GM12878 (cell line): ENCODE measurements at regions not wholly inside any gene's neighbourhood (a gene's known extent, or its start where the extent isn't known, plus 50 kb on each side); places are given as distances from the start of the nearest gene placed in this dataset.

Experiments used
- ATAC-seq: fragments of 200-7000 bp; cut with Tn5 transposase; 3 replicates; pipeline ENCODE4 v1.9.1; 2020; ENCODE audit warnings: mild to moderate bottlenecking, moderate library complexity
- BruUV-seq: library from RNA; stranded (reverse); fragments of 400-500 nt; replicated peaks from 2 replicates; lab custom pipeline; 2021; lab: Mats Ljungman, UMichigan
- CTCF ChIA-PET: fragments of 300-600 bp; sonication (Branson Sonifier 250); formaldehyde crosslinking; extraction: SDS; loops from one replicate; lab custom pipeline; 2021; ENCODE audit warnings: inconsistent platforms; lab: Yijun Ruan, JAX
- POLR2A ChIA-PET: fragments of 350-600 bp; formaldehyde crosslinking; extraction: SDS; loops from one replicate; lab custom pipeline; 2021; ENCODE audit warnings: inconsistent platforms; lab: Charles Lee
- RAD21 ChIA-PET: fragments of 300-600 bp; sonication (Branson Sonifier 250); formaldehyde crosslinking; loops from one replicate; lab custom pipeline; 2023; ENCODE audit warnings: antibody characterized with exemption; ENCODE audit not compliant: unreplicated experiment; lab: Charles Lee
- SMC1A ChIA-PET: fragments of 300-600 bp; sonication (Branson Sonifier 250); formaldehyde crosslinking; loops from one replicate; lab custom pipeline; 2023; ENCODE audit not compliant: unreplicated experiment, uncharacterized antibody; lab: Charles Lee
- DNase-seq: peaks from one replicate; pipeline ENCODE4 v3.0.0-alpha.2; 2011; ENCODE audit warnings: low read depth, low spot score
- FAIRE-seq: peaks from 3 replicates; lab custom pipeline; 2011; peaks lifted over from hg19 to GRCh38; lab: Jason Lieb, UNC
- H2AFZ ChIP-seq: 2 replicates; pipeline ENCODE4 v1.6.0; 2011; ENCODE audit warnings: low read depth, low read length, control low read depth; ENCODE audit not compliant: control insufficient read depth
- H3K27ac ChIP-seq: 2 replicates; pipeline ENCODE4 v1.5.1; 2011; ENCODE audit warnings: control low read depth; ENCODE audit not compliant: control insufficient read depth, insufficient read depth
- H3K27me3 ChIP-seq, 2 experiments: replicated peaks in 1 of 2; 2 replicates each; pipeline versions ENCODE4 v1.6.0 to v1.6.1; 2011; ENCODE audit warnings: low read length in 1 of 2; ENCODE audit not compliant: control insufficient read depth in 2 of 2, insufficient read depth in 2 of 2
- H3K36me3 ChIP-seq, 2 experiments: 2 replicates each; pipeline ENCODE4 v1.5.1; 2011; ENCODE audit warnings: low read length in 1 of 2; ENCODE audit not compliant: control insufficient read depth in 2 of 2, insufficient read depth in 2 of 2
- H3K4me1 ChIP-seq: 2 replicates; pipeline ENCODE4 v1.6.1; 2011; ENCODE audit warnings: mild to moderate bottlenecking, low read length, moderate library complexity, mixed read lengths; ENCODE audit not compliant: control insufficient read depth, insufficient read depth
- H3K4me2 ChIP-seq: 2 replicates; pipeline ENCODE4 v1.6.0; 2011; ENCODE audit warnings: control low read depth; ENCODE audit not compliant: control insufficient read depth, insufficient read depth
- H3K4me3 ChIP-seq: fragments of 200-600 bp; sonication (generic); 2 replicates; pipeline ENCODE4 v1.5.1; 2016
- H3K79me2 ChIP-seq: 2 replicates; pipeline ENCODE4 v1.6.0; 2011; ENCODE audit warnings: low read length; ENCODE audit not compliant: control insufficient read depth, insufficient read depth
- H3K9ac ChIP-seq: 2 replicates; pipeline ENCODE4 v1.8.0; 2011; ENCODE audit warnings: low read length, control low read depth, mixed read lengths; ENCODE audit not compliant: control insufficient read depth, insufficient read depth
- H3K9me3 ChIP-seq: replicated peaks from 3 replicates; pipeline ENCODE4 v1.5.1; 2011; ENCODE audit warnings: mild to moderate bottlenecking, low read length; ENCODE audit not compliant: control insufficient read depth, insufficient read depth
- H4K20me1 ChIP-seq: 2 replicates; pipeline ENCODE4 v1.6.0; 2011; ENCODE audit not compliant: control insufficient read depth, insufficient read depth
- NFXL1 ChIP-seq: fragments of 450-650 bp; IDR thresholded peaks from 2 replicates; pipeline ENCODE4 v1.6.1; 2017; ENCODE audit warnings: antibody characterized with exemption, mild to moderate bottlenecking, borderline replicate concordance
- SMAD5 ChIP-seq: IDR thresholded peaks from 2 replicates; pipeline ENCODE4 v1.6.1; 2016; ENCODE audit warnings: antibody characterized with exemption, low read depth
- YBX1 ChIP-seq: fragments of 450-650 bp; IDR thresholded peaks from 2 replicates; pipeline ENCODE4 v1.6.1; 2016; ENCODE audit warnings: antibody characterized with exemption
- ZNF384 ChIP-seq: IDR thresholded peaks from 2 replicates; pipeline ENCODE4 v1.6.1; 2012; ENCODE audit warnings: low read depth, mild to moderate bottlenecking, low read length, improper control_type of control experiment, borderline replicate concordance
- in situ Hi-C: fragments of 300-500 bp; cut with MboI; formaldehyde crosslinking; loops from 9 replicates; pipeline ENCODE4 v1.14.3; 2018; ENCODE audit warnings: mixed read lengths
- intact Hi-C: fragments of 100-400 bp; cut with micrococcal nuclease; formaldehyde crosslinking; loops from one replicate; pipeline ENCODE4 v1.14.2; 2022; ENCODE audit not compliant: unreplicated experiment
- TF ChIP-seq, protein P1 (sequence below): IDR thresholded peaks from 2 replicates; pipeline ENCODE4 v1.6.1; 2012; ENCODE audit warnings: mild to moderate bottlenecking, low read depth, low read length
- TF ChIP-seq, protein P2 (sequence below): IDR thresholded peaks from 2 replicates; pipeline ENCODE4 v1.6.1; 2011; ENCODE audit warnings: borderline replicate concordance, low read depth, mild to moderate bottlenecking, moderate library complexity, low read length; ENCODE audit not compliant: insufficient read depth, poor library complexity, severe bottlenecking

DNA sequence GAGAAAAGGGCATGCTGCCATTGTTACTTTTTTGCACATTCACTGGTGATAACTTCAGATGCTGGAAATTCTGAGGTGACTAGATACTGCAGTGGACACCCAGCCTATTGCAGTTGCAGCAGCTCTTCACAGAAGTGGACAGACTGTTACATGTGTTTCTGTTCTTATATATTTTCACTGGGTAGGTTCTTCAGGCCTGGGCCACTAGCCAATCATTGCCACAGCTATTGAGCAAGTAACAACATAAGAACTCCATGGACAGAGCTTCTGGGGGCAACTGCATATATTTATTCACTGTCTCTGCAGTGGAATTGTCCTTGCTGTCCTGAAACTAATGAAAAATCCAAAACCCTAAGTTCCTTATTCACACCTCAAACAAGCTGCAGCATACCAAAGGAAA, 938.6 kb upstream of the AMELY start:
- SMC1A ChIA-PET: no interaction called here
- intact Hi-C loops (no loop called here), in situ Hi-C loops (no loop called here)
- no peak for ATAC-seq
- no peak overlapping the region for H2AFZ ChIP-seq
- H3K27me3 ChIP-seq: no peaks in the 10 kb centered on the region
- FAIRE-seq: no peak
- H3K4me2 ChIP-seq: no peak overlapping the region
- no peak overlapping the region for H3K9ac ChIP-seq
- H3K36me3 ChIP-seq: no peaks in the 10 kb centered on the region
- RAD21 ChIA-PET: no interaction called here
- no peak for DNase-seq
- no peak overlapping the region for H3K4me3 ChIP-seq
- no peaks in the 10 kb centered on the region for H3K4me1 ChIP-seq
- CTCF ChIA-PET: no interaction called here
- BruUV-seq: no TSS peak
- POLR2A ChIA-PET: no interaction called here
- no peaks in the 10 kb centered on the region for H3K9me3 ChIP-seq
- no peak overlapping the region for H3K27ac ChIP-seq
- no peaks in the 10 kb centered on the region for H3K79me2 ChIP-seq
- H4K20me1 ChIP-seq: no peaks in the 10 kb centered on the region
- TF ChIP-seq, protein P1, sequence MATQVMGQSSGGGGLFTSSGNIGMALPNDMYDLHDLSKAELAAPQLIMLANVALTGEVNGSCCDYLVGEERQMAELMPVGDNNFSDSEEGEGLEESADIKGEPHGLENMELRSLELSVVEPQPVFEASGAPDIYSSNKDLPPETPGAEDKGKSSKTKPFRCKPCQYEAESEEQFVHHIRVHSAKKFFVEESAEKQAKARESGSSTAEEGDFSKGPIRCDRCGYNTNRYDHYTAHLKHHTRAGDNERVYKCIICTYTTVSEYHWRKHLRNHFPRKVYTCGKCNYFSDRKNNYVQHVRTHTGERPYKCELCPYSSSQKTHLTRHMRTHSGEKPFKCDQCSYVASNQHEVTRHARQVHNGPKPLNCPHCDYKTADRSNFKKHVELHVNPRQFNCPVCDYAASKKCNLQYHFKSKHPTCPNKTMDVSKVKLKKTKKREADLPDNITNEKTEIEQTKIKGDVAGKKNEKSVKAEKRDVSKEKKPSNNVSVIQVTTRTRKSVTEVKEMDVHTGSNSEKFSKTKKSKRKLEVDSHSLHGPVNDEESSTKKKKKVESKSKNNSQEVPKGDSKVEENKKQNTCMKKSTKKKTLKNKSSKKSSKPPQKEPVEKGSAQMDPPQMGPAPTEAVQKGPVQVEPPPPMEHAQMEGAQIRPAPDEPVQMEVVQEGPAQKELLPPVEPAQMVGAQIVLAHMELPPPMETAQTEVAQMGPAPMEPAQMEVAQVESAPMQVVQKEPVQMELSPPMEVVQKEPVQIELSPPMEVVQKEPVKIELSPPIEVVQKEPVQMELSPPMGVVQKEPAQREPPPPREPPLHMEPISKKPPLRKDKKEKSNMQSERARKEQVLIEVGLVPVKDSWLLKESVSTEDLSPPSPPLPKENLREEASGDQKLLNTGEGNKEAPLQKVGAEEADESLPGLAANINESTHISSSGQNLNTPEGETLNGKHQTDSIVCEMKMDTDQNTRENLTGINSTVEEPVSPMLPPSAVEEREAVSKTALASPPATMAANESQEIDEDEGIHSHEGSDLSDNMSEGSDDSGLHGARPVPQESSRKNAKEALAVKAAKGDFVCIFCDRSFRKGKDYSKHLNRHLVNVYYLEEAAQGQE: no peak
- TF ChIP-seq NFXL1 (no peak), YBX1 (no peak), SMAD5 (no peak), ZNF384 (no peak)
- TF ChIP-seq, protein P2, sequence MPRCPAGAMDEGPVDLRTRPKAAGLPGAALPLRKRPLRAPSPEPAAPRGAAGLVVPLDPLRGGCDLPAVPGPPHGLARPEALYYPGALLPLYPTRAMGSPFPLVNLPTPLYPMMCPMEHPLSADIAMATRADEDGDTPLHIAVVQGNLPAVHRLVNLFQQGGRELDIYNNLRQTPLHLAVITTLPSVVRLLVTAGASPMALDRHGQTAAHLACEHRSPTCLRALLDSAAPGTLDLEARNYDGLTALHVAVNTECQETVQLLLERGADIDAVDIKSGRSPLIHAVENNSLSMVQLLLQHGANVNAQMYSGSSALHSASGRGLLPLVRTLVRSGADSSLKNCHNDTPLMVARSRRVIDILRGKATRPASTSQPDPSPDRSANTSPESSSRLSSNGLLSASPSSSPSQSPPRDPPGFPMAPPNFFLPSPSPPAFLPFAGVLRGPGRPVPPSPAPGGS: no peak
